Tibial nerve (tissue), 4 donors: ENCODE measurements at regions not wholly inside any gene's neighbourhood (a gene's known extent, or its start where the extent isn't known, plus 50 kb on each side); places are given as distances from the start of the nearest gene placed in this dataset.

Experiments
- DNase-seq, 2 donors: peaks; one replicate each; pipeline ENCODE4 v3.0.0-alpha.2; 2019; ENCODE audit warnings: low spot score in 2 of 2
- H3K27ac ChIP-seq, 4 donors: fragments of 200-600 bp; sonication (generic) in 3 of 4; one replicate each; pipeline ENCODE4 v1.5.1; 2017 to 2019; ENCODE audit warnings: mild to moderate bottlenecking in 1 of 4
- H3K27me3 ChIP-seq, 2 donors: fragments of 200-600 bp; sonication (generic) in 1 of 2; one replicate each; pipeline versions ENCODE4 v1.5.1 to v1.6.0; 2017 to 2019
- H3K36me3 ChIP-seq, 3 donors: fragments of 200-600 bp; sonication (generic); one replicate each; pipeline ENCODE4 v1.5.1; 2018 to 2019
- H3K4me1 ChIP-seq, 4 donors: fragments of 200-600 bp; sonication (generic) in 3 of 4; one replicate each; pipeline ENCODE4 v1.5.1; 2017 to 2019
- H3K4me3 ChIP-seq, 4 donors: fragments of 200-600 bp; sonication (generic) in 3 of 4; one replicate each; pipeline ENCODE4 v1.5.1; 2017 to 2019; ENCODE audit warnings: mild to moderate bottlenecking in 1 of 4, moderate library complexity in 1 of 4
- H3K9me3 ChIP-seq, 4 donors: fragments of 200-600 bp; sonication (generic) in 3 of 4; one replicate each; pipeline ENCODE4 v1.5.1; 2017 to 2019
- EP300 ChIP-seq, 2 donors: sonication (generic); formaldehyde crosslinking; IDR thresholded peaks; one replicate each; pipeline ENCODE4 v1.6.1; 2017; ENCODE audit warnings: antibody characterized with exemption in 2 of 2, mild to moderate bottlenecking in 1 of 2
- POLR2A ChIP-seq, 2 donors: fragments of 450-650 bp; IDR thresholded peaks; one replicate each; pipeline ENCODE4 v1.6.1; 2017; ENCODE audit warnings: antibody characterized with exemption in 2 of 2, mild to moderate bottlenecking in 2 of 2, moderate library complexity in 2 of 2
- WGBS, 2 donors: methylation state at CpG; one replicate each; pipeline ENCODE4 v1.1.5; 2018; 5-methylcytosine and 5-hydroxymethylcytosine counted together
- TF ChIP-seq, protein P1 (sequence below), 5 experiments: fragments of 200-600 bp in 3 of 5; fragments of 450-650 bp in 2 of 5; sonication (generic) in 3 of 5; IDR thresholded peaks; one replicate each; pipeline ENCODE4 v1.5.1; 2016 to 2019; ENCODE audit warnings: antibody characterized with exemption in 5 of 5, mild to moderate bottlenecking in 3 of 5, moderate library complexity in 2 of 5

DNA sequence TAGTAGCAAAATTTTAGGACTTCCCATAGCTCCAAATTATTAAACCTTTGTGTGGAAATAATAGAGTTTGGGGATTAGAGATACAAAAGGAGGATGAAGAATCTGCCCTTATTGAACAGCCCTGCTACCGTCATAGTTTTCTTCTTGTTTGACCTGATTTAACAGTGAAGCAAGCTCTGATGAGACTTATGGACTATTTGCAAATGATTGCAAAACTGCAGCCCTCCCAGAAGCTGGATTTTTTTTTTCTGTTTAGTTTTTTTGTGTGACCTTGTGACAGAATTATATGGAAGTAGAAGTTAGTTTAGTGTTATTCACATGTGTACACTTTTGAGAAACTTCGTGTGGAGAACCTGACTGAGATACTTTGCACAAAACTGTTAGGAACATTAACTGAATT is 267.8 kb downstream of the KCNRG start:
- 41 to 84% methylated on average over 2 of the region's 2 CpGs for WGBS, 2 donors
- no peak for DNase-seq
- TF ChIP-seq, protein P1, sequence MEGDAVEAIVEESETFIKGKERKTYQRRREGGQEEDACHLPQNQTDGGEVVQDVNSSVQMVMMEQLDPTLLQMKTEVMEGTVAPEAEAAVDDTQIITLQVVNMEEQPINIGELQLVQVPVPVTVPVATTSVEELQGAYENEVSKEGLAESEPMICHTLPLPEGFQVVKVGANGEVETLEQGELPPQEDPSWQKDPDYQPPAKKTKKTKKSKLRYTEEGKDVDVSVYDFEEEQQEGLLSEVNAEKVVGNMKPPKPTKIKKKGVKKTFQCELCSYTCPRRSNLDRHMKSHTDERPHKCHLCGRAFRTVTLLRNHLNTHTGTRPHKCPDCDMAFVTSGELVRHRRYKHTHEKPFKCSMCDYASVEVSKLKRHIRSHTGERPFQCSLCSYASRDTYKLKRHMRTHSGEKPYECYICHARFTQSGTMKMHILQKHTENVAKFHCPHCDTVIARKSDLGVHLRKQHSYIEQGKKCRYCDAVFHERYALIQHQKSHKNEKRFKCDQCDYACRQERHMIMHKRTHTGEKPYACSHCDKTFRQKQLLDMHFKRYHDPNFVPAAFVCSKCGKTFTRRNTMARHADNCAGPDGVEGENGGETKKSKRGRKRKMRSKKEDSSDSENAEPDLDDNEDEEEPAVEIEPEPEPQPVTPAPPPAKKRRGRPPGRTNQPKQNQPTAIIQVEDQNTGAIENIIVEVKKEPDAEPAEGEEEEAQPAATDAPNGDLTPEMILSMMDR (IDR thresholded peaks at IDR 0.05) = no peak
- no peak for TF ChIP-seq EP300 (IDR thresholded peaks at IDR 0.05)
- no peak for TF ChIP-seq POLR2A (IDR thresholded peaks at IDR 0.05)
- H3K36me3 ChIP-seq = no peaks in the 10 kb centered on the region
- H3K27ac ChIP-seq = no peak overlapping the region
- no peaks in the 10 kb centered on the region for H3K27me3 ChIP-seq
- H3K9me3 ChIP-seq = peaks cover 0 to 18% (median 2%) of the 10 kb centered on the region in 4 donors
- no peaks in the 10 kb centered on the region for H3K4me1 ChIP-seq
- H3K4me3 ChIP-seq = no peak overlapping the region

DNA sequence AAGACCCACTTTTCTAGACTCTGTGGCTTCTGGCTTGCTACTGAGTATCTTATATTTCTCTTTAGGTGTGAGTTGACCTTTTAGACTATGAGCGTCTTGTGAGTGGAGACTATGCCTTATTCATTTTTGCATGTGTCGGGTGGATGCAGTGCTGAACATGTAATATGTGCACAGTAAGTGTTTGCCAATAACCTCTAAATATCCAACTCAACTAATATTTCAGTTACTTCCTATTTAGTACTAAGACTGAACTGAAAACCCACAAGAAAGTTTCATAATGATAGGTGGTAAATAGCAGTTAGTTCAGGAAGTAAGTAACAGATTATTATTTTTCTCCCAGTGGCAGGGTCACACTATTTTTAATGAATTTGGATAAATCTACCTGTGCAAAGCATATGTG is 269.3 kb downstream of the KCNRG start:
- DNase-seq = no peak
- Histone ChIP-seq H3K27me3 (no peaks in the 10 kb centered on the region), H3K27ac (no peak overlapping the region), H3K36me3 (no peaks in the 10 kb centered on the region), H3K9me3 (peaks cover 0 to 15% (median 2%) of the 10 kb centered on the region in 4 donors), H3K4me3 (no peak overlapping the region), H3K4me1 (no peaks in the 10 kb centered on the region)
- TF ChIP-seq EP300 (IDR thresholded peaks at IDR 0.05) (no peak), POLR2A (IDR thresholded peaks at IDR 0.05) (no peak)
- TF ChIP-seq, protein P1 (IDR thresholded peaks at IDR 0.05) = no peak
- 40 to 84% methylated on average over 2 of the region's 2 CpGs for WGBS, 2 donors

DNA sequence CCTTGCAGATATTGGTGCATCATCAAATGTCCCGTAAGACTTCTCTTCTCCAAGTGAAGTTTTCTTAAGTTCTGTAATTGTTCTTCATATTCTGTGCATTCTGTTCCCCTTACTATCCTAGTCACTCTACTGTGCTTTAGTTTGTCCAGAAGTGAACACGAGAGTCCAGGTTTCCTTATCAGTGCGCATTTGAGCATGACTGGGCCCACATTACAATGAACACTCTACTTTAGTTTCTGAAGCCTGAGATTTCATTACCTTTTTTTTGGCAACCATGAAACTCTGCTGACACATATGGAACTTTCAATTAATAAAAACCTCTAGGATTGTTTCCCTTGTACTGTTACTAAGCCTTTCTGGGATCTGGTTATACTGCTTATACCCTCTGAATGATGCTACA is 270.0 kb downstream of the KCNRG start:
- Histone ChIP-seq H3K36me3 (no peaks in the 10 kb centered on the region), H3K4me1 (no peaks in the 10 kb centered on the region), H3K4me3 (no peak overlapping the region), H3K9me3 (peaks cover 0 to 15% (median 2%) of the 10 kb centered on the region in 4 donors), H3K27me3 (no peaks in the 10 kb centered on the region), H3K27ac (no peak overlapping the region)
- TF ChIP-seq, protein P1 (IDR thresholded peaks at IDR 0.05) = no peak
- TF ChIP-seq POLR2A (IDR thresholded peaks at IDR 0.05) (no peak), EP300 (IDR thresholded peaks at IDR 0.05) (no peak)
- WGBS, 2 donors = 93 to 97% methylated on average over 3 of the region's 3 CpGs
- DNase-seq = no peak

DNA sequence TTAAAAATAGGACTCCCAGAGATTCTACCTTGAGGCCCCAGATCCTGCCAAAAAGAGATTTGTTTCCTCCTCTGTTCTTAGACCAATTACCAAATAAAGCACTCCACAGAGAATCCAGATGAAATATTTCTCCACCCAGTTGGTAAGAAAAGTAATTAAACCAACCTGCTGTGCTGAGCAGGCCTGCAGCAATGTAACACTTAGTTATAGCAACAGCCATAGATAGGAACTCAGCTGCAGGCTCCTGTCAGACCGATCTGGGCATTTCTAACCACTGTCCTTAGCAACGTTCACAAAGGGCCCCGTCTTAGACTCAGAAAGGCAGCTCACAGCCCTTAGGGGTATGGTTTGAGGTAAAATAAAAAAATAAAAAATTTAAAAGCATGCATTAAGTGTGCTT is 271.1 kb downstream of the KCNRG start:
- H3K27ac ChIP-seq = no peak overlapping the region
- TF ChIP-seq EP300 (IDR thresholded peaks at IDR 0.05) (no peak), POLR2A (IDR thresholded peaks at IDR 0.05) (no peak)
- TF ChIP-seq, protein P1 (IDR thresholded peaks at IDR 0.05) = no peak
- H3K36me3 ChIP-seq = no peaks in the 10 kb centered on the region
- no peaks in the 10 kb centered on the region for H3K4me1 ChIP-seq
- no peaks in the 10 kb centered on the region for H3K27me3 ChIP-seq
- peaks cover 0 to 14% (median 2%) of the 10 kb centered on the region in 4 donors for H3K9me3 ChIP-seq
- 61 to 64% methylated on average over 3 of the region's 3 CpGs for WGBS, 2 donors
- no peak overlapping the region for H3K4me3 ChIP-seq
- no peak for DNase-seq

DNA sequence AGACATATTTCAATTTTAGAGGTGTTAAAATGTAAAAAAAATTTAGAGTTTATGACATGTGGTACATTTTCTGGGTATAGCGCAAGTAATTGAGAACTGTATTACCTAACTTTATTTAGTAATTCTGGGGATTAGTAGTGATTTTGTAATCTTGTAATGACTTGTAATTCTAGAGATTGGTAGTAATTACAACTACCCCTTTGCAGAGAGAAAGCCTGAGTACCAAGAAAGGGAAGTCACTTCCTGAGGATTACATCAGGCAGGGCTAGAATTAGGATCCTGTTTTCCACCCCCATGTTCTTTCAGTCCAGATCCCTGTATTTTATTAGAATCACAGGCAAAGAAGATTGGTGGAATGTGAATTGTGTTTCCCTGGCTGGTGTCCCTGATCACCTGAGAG is 274.9 kb downstream of the KCNRG start:
- Histone ChIP-seq H3K4me3 (no peak overlapping the region), H3K27ac (no peak overlapping the region), H3K4me1 (no peaks in the 10 kb centered on the region), H3K9me3 (no peaks in the 10 kb centered on the region), H3K27me3 (no peaks in the 10 kb centered on the region), H3K36me3 (no peaks in the 10 kb centered on the region)
- DNase-seq = no peak
- TF ChIP-seq, protein P1 (IDR thresholded peaks at IDR 0.05) = no peak
- TF ChIP-seq EP300 (IDR thresholded peaks at IDR 0.05) (no peak), POLR2A (IDR thresholded peaks at IDR 0.05) (no peak)
- WGBS, 2 donors = 44 to 93% methylated on average over 1 of the region's 1 CpG
